HCT116 (cell line): ENCODE measurements at regions not wholly inside any gene's neighbourhood (a gene's known extent, or its start where the extent isn't known, plus 50 kb on each side); places are given as distances from the start of the nearest gene placed in this dataset.

ENCODE experiments used
- POLR2A ChIP-seq: IDR thresholded peaks from 2 replicates; pipeline ENCODE4 v1.7.0; 2011; ENCODE audit warnings: borderline replicate concordance; ENCODE audit not compliant: insufficient read depth, insufficient read length; ENCODE audit errors: extremely low read depth
- RAD21 ChIP-seq: IDR thresholded peaks from 2 replicates; pipeline ENCODE4 v1.6.1; 2012; ENCODE audit warnings: low read depth, mild to moderate bottlenecking
- SIN3A ChIP-seq: IDR thresholded peaks from 2 replicates; pipeline ENCODE4 v1.6.1; 2012; ENCODE audit warnings: low read depth
- YY1 ChIP-seq: IDR thresholded peaks from 2 replicates; pipeline ENCODE4 v1.6.1; 2011; ENCODE audit warnings: low read length, low read depth, moderate library complexity, mild to moderate bottlenecking; ENCODE audit not compliant: insufficient replicate concordance; ENCODE audit errors: extremely low read depth
- ZNF274 ChIP-seq: fragments of 200-500 bp; sonication (Bioruptor generic); IDR thresholded peaks from 2 replicates; pipeline ENCODE4 v1.6.1; 2014; ENCODE audit warnings: mild to moderate bottlenecking, low read depth, low read length, inconsistent platforms
- TF ChIP-seq, protein P1 (sequence below), 3 experiments: fragments of 200-600 bp in 1 of 3; sonication (generic) in 1 of 3; IDR thresholded peaks in 2 of 3; conservative IDR thresholded peaks in 1 of 3; 2 replicates each; pipeline ENCODE4 v1.5.1; 2012 to 2017; ENCODE audit warnings: low read depth in 2 of 3, low read length in 2 of 3, antibody characterized with exemption in 1 of 3, borderline replicate concordance in 1 of 3, control low read depth in 1 of 3, mild to moderate bottlenecking in 1 of 3, mixed read lengths in 1 of 3, mixed run types in 1 of 3, moderate library complexity in 1 of 3; ENCODE audit not compliant: insufficient read depth in 1 of 3

DNA sequence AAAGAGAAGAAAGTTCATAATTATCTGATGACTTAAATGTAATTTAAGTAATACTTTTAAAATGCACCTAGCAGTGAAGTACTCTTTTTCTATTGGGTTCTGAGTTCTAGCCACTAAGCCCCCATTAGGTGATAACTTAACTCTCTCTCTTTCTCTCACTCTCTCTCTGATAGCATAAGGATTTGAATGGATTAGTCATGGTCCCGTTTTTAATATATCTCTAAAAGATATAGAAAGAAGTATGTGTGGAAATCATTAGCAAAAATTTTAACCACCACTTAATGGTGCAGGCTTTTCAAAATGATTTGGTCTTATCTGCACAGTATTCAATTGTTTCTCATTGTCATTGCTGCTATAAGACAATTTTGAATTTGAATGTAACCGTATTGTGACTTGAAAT, 78.2 kb downstream of the RWDD3 start:
- TF ChIP-seq YY1 = no peak
- TF ChIP-seq, protein P1, sequence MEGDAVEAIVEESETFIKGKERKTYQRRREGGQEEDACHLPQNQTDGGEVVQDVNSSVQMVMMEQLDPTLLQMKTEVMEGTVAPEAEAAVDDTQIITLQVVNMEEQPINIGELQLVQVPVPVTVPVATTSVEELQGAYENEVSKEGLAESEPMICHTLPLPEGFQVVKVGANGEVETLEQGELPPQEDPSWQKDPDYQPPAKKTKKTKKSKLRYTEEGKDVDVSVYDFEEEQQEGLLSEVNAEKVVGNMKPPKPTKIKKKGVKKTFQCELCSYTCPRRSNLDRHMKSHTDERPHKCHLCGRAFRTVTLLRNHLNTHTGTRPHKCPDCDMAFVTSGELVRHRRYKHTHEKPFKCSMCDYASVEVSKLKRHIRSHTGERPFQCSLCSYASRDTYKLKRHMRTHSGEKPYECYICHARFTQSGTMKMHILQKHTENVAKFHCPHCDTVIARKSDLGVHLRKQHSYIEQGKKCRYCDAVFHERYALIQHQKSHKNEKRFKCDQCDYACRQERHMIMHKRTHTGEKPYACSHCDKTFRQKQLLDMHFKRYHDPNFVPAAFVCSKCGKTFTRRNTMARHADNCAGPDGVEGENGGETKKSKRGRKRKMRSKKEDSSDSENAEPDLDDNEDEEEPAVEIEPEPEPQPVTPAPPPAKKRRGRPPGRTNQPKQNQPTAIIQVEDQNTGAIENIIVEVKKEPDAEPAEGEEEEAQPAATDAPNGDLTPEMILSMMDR (IDR thresholded peaks at IDR 0.05 in 2 of 3, conservative IDR thresholded peaks at IDR 0.05 in 1 of 3; ENCODE audit: borderline replicate concordance in 1 of 3, insufficient read depth in 1 of 3, low read depth in 2 of 3, low read length in 2 of 3) = no peak
- TF ChIP-seq POLR2A = no peak
- no peak for TF ChIP-seq SIN3A
- no peak for TF ChIP-seq ZNF274
- TF ChIP-seq RAD21 = no peak
